HFF-Myc (cell line): ENCODE measurements at regions not wholly inside any gene's neighbourhood (a gene's known extent, or its start where the extent isn't known, plus 50 kb on each side); places are given as distances from the start of the nearest gene placed in this dataset.

Experiments used
- DNase-seq: peaks from one replicate; pipeline ENCODE4 v3.0.0-alpha.2; 2011; ENCODE audit warnings: low read depth; ENCODE audit errors: extremely low read depth
- H3K4me3 ChIP-seq: replicated peaks from 2 replicates; pipeline ENCODE4 v1.5.1; 2011; ENCODE audit warnings: low read depth, mild to moderate bottlenecking, control low read depth, low read length
- CTCF ChIP-seq: IDR thresholded peaks from 2 replicates; pipeline ENCODE4 v1.5.1; 2012; ENCODE audit warnings: mild to moderate bottlenecking, low read depth, low read length, control low read depth; ENCODE audit errors: missing control alignments

- DNase-seq = no peak
- no peak overlapping the region for H3K4me3 ChIP-seq
- TF ChIP-seq CTCF = no peak
These were observed 86.5 kb upstream of the TNFAIP3 start for GRCh38 chr6:137780447-137781034.

- DNase-seq = no peak
- no peak overlapping the region for H3K4me3 ChIP-seq
- no peak for TF ChIP-seq CTCF
These were observed 85.4 kb upstream of the TNFAIP3 start for GRCh38 chr6:137781639-137782038.

- no peak for DNase-seq
- no peak for TF ChIP-seq CTCF
- no peak overlapping the region for H3K4me3 ChIP-seq
These were observed 84.7 kb upstream of the TNFAIP3 start for GRCh38 chr6:137782166-137783039.

GRCh38 chr6:137783710-137784109, 83.3 kb upstream of the TNFAIP3 start:
- no peak for TF ChIP-seq CTCF
- DNase-seq = no peak
- no peak overlapping the region for H3K4me3 ChIP-seq

GRCh38 chr6:137784583-137784982, 82.5 kb upstream of the TNFAIP3 start:
- TF ChIP-seq CTCF = no peak

GRCh38 chr6:137787016-137787415, 80.0 kb upstream of the TNFAIP3 start:
- no peak for TF ChIP-seq CTCF
- H3K4me3 ChIP-seq = no peak overlapping the region
- DNase-seq = no peak

More at GRCh38 chr6:137784583-137784982, 82.5 kb upstream of the TNFAIP3 start:
- no peak overlapping the region for H3K4me3 ChIP-seq
- DNase-seq = no peak
